HepG2 (cell line): ENCODE measurements at regions not wholly inside any gene's neighbourhood (a gene's known extent, or its start where the extent isn't known, plus 50 kb on each side); places are given as distances from the start of the nearest gene placed in this dataset.

Source experiments
- ATAC-seq: fragments of 200-7000 bp; cut with Tn5 transposase; 3 replicates; pipeline ENCODE4 v1.9.1; 2020; ENCODE audit warnings: mild to moderate bottlenecking, moderate library complexity
- BruUV-seq: library from RNA; stranded (reverse); fragments of 400-500 nt; replicated peaks from 2 replicates; lab custom pipeline; 2021; lab: Mats Ljungman, UMichigan
- CTCF ChIA-PET: fragments of 300-600 bp; formaldehyde crosslinking; extraction: SDS; loops from one replicate; lab custom pipeline; 2021; ENCODE audit warnings: low total read pairs, inconsistent platforms, low intra/inter-chr PET ratio; lab: Yijun Ruan, JAX
- POLR2A ChIA-PET: fragments of 350-600 bp; sonication (Branson Sonifier 250); formaldehyde crosslinking; loops from one replicate; lab custom pipeline; 2020; ENCODE audit warnings: antibody characterized with exemption, inconsistent platforms; lab: Yijun Ruan, JAX
- DNase-seq: peaks from one replicate; pipeline ENCODE4 v3.0.0-alpha.2; 2015; ENCODE audit warnings: low spot score
- FAIRE-seq: peaks from 3 replicates; lab custom pipeline; 2011; peaks lifted over from hg19 to GRCh38; lab: Jason Lieb, UNC
- H2AFZ ChIP-seq: one replicate; pipeline ENCODE4 v1.6.1; 2011; ENCODE audit warnings: low read length, inconsistent platforms
- H3K27ac ChIP-seq: fragments of 300-600 bp; 3 replicates; pipeline ENCODE4 v1.8.0; 2011; ENCODE audit warnings: mixed run types, mild to moderate bottlenecking, mixed read lengths, low read length, inconsistent platforms; ENCODE audit not compliant: insufficient read depth; ENCODE audit errors: extremely low read length
- H3K27me3 ChIP-seq, 2 experiments: fragments of 200-600 bp in 1 of 2; 2 replicates in 1 of 2; 3 replicates in 1 of 2; pipeline versions ENCODE4 v1.6.0 to v1.8.0; 2011; ENCODE audit warnings: low read length in 2 of 2, mild to moderate bottlenecking in 2 of 2, moderate library complexity in 2 of 2, inconsistent platforms in 1 of 2; ENCODE audit not compliant: insufficient read depth in 2 of 2, control insufficient read depth in 1 of 2
- H3K36me3 ChIP-seq, 2 experiments: fragments of 200-600 bp in 1 of 2; replicated peaks in 1 of 2; 2 replicates in 1 of 2; 3 replicates in 1 of 2; pipeline versions ENCODE4 v1.5.1 to v1.8.0; 2011; ENCODE audit warnings: low read length in 2 of 2, inconsistent platforms in 1 of 2; ENCODE audit not compliant: insufficient read depth in 2 of 2, control insufficient read depth in 1 of 2
- H3K4me1 ChIP-seq: 2 replicates; pipeline ENCODE4 v1.5.1; 2012; ENCODE audit warnings: low read length, inconsistent platforms; ENCODE audit not compliant: insufficient read depth
- H3K4me2 ChIP-seq: 2 replicates; pipeline ENCODE4 v1.6.0; 2011; ENCODE audit warnings: low read depth, low read length, inconsistent platforms
- H3K4me3 ChIP-seq, 3 experiments: fragments of 200-600 bp in 1 of 3; sonication (generic), shearing (Covaris generic) in 1 of 3; replicated peaks in 1 of 3; 2 replicates each; pipeline ENCODE4 v1.5.1; 2011 to 2016; ENCODE audit warnings: low read length in 3 of 3, inconsistent platforms in 2 of 3, low read depth in 2 of 3, mild to moderate bottlenecking in 2 of 3, control low read depth in 1 of 3, mixed read lengths in 1 of 3; ENCODE audit not compliant: insufficient read depth in 1 of 3
- H3K79me2 ChIP-seq: one replicate; pipeline ENCODE4 v1.6.1; 2011; ENCODE audit warnings: low read length, inconsistent platforms; ENCODE audit not compliant: insufficient read depth
- H3K9ac ChIP-seq: 2 replicates; pipeline ENCODE4 v1.6.0; 2011; ENCODE audit warnings: mild to moderate bottlenecking, low read depth, low read length, inconsistent platforms; ENCODE audit not compliant: insufficient read depth
- H3K9me3 ChIP-seq: 2 replicates; pipeline ENCODE4 v1.5.1; 2012; ENCODE audit warnings: mild to moderate bottlenecking, low read length
- H4K20me1 ChIP-seq: 2 replicates; pipeline ENCODE4 v1.6.0; 2011; ENCODE audit warnings: inconsistent platforms, mild to moderate bottlenecking, low read length, moderate library complexity; ENCODE audit not compliant: insufficient read depth
- GZF1 ChIP-seq: sonication (generic); formaldehyde crosslinking; IDR thresholded peaks from 2 replicates; pipeline ENCODE4 v1.5.1; 2020; ENCODE audit warnings: mild to moderate bottlenecking, missing genetic modification reagents
- KDM4B ChIP-seq: sonication (generic); formaldehyde crosslinking; IDR thresholded peaks from 2 replicates; pipeline ENCODE4 v1.4.0; 2020; ENCODE audit warnings: missing genetic modification reagents
- PAWR ChIP-seq: sonication (generic); formaldehyde crosslinking; IDR thresholded peaks from 2 replicates; pipeline ENCODE4 v1.4.0; 2020; ENCODE audit warnings: missing genetic modification reagents, mild to moderate bottlenecking, borderline replicate concordance
- ZNF224 ChIP-seq: sonication (generic); formaldehyde crosslinking; IDR thresholded peaks from 2 replicates; pipeline ENCODE4 v1.5.0; 2020; ENCODE audit warnings: mild to moderate bottlenecking, missing genetic modification reagents
- ZNF292 ChIP-seq: sonication (generic); formaldehyde crosslinking; IDR thresholded peaks from 2 replicates; pipeline ENCODE4 v1.8.1; 2022; ENCODE audit warnings: mild to moderate bottlenecking, low read depth, missing genetic modification reagents, borderline replicate concordance
- ZNF331 ChIP-seq: sonication (generic); formaldehyde crosslinking; IDR thresholded peaks from 2 replicates; pipeline ENCODE4 v1.4.0; 2020; ENCODE audit warnings: missing genetic modification reagents
- ZNF615 ChIP-seq: sonication (generic); formaldehyde crosslinking; IDR thresholded peaks from 2 replicates; pipeline ENCODE4 v1.5.0; 2020; ENCODE audit warnings: mild to moderate bottlenecking, missing genetic modification reagents, borderline replicate concordance
- ZNF674 ChIP-seq: sonication (generic); formaldehyde crosslinking; IDR thresholded peaks from 2 replicates; pipeline ENCODE4 v1.5.0; 2020; ENCODE audit warnings: low read depth, mild to moderate bottlenecking, missing genetic modification reagents
- ZSCAN20 ChIP-seq: sonication (generic); formaldehyde crosslinking; IDR thresholded peaks from 2 replicates; pipeline ENCODE4 v1.4.0; 2020; ENCODE audit warnings: missing genetic modification reagents, mild to moderate bottlenecking, borderline replicate concordance
- WGBS: methylation state at CpG from one replicate; pipeline ENCODE4 v1.1.6; 2017; ENCODE audit warnings: low lambda C conversion rate; 5-methylcytosine and 5-hydroxymethylcytosine counted together
- in situ Hi-C: cut with HindIII; loops from 2 replicates; pipeline ENCODE4 v1.10.0; 2017; ENCODE audit warnings: low pct_unique_long_range_greater_than_20kb; ENCODE audit not compliant: extremely low pct_ligation_motif_present
- intact Hi-C: fragments of 100-400 bp; cut with micrococcal nuclease; formaldehyde crosslinking; loops from one replicate; pipeline ENCODE4 v1.10.0; 2022; ENCODE audit not compliant: unreplicated experiment
- TF ChIP-seq, protein P1 (sequence below): sonication (generic); formaldehyde crosslinking; IDR thresholded peaks from 2 replicates; pipeline ENCODE4 v1.8.1; 2022; ENCODE audit warnings: low read depth, mild to moderate bottlenecking, missing genetic modification reagents

DNA sequence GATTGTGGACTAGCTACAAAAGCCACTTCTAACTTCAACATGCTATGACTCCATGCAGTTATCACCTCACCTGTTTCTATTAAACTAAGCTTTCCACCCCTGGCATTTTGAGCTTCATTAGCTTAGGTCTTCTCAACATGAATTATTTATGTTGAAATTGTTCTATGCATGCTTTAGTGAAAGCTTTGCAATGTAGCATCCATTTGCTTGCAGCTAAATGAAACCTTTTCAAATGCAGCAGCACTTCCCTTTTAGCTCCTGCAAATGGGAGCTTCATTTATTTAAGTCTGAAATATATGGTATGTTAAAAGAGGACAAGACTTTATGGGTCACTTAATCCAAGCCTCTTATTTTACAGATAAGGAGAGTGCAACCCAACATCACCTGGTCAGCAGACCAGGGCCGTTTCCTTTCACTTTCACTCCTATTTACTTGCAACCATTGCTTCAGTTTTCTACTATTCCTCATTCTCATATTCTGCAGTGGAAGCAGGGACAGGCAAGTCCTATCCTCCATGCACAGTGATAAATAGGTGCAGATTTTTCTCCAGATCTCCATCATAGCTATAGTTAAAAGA lies 56.4 kb upstream of the SAMSN1 start:
- POLR2A ChIA-PET, result no interaction called here
- H3K27ac ChIP-seq, result no peak overlapping the region
- H3K4me3 ChIP-seq, result no peak overlapping the region
- no peaks in the 10 kb centered on the region; a peak in 1 of 5 replicates for H3K27me3 ChIP-seq
- H3K4me1 ChIP-seq, result no peaks in the 10 kb centered on the region
- WGBS, result 0% methylated on average over 1 of the region's 1 CpG
- no peak overlapping the region for H2AFZ ChIP-seq
- no peaks in the 10 kb centered on the region for H3K36me3 ChIP-seq
- H3K9me3 ChIP-seq, result no peaks in the 10 kb centered on the region
- no peak for FAIRE-seq
- no peak for DNase-seq
- intact Hi-C loops (no loop called here), in situ Hi-C loops (no loop called here)
- H3K4me2 ChIP-seq, result no peak overlapping the region
- no peaks in the 10 kb centered on the region for H3K79me2 ChIP-seq
- no TSS peak for BruUV-seq
- ATAC-seq, result no peak
- H4K20me1 ChIP-seq, result no peaks in the 10 kb centered on the region
- H3K9ac ChIP-seq, result no peak overlapping the region
- TF ChIP-seq ZNF224 (CRISPR knock-in tag), result no peak
- TF ChIP-seq ZNF615 (CRISPR knock-in tag), result no peak
- TF ChIP-seq KDM4B, result no peak
- TF ChIP-seq, protein P1, sequence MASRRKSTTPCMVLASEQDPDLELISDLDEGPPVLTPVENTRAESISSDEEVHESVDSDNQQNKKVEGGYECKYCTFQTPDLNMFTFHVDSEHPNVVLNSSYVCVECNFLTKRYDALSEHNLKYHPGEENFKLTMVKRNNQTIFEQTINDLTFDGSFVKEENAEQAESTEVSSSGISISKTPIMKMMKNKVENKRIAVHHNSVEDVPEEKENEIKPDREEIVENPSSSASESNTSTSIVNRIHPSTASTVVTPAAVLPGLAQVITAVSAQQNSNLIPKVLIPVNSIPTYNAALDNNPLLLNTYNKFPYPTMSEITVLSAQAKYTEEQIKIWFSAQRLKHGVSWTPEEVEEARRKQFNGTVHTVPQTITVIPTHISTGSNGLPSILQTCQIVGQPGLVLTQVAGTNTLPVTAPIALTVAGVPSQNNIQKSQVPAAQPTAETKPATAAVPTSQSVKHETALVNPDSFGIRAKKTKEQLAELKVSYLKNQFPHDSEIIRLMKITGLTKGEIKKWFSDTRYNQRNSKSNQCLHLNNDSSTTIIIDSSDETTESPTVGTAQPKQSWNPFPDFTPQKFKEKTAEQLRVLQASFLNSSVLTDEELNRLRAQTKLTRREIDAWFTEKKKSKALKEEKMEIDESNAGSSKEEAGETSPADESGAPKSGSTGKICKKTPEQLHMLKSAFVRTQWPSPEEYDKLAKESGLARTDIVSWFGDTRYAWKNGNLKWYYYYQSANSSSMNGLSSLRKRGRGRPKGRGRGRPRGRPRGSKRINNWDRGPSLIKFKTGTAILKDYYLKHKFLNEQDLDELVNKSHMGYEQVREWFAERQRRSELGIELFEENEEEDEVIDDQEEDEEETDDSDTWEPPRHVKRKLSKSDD (CRISPR knock-in tag), result no peak
- no peak for TF ChIP-seq ZNF674 (CRISPR knock-in tag)
- no peak for TF ChIP-seq ZNF292 (CRISPR knock-in tag)
- TF ChIP-seq PAWR (CRISPR knock-in tag), result no peak
- TF ChIP-seq ZSCAN20, result no peak
- TF ChIP-seq ZNF331 (CRISPR knock-in tag), result no peak
- TF ChIP-seq GZF1 (CRISPR knock-in tag), result no peak
- CTCF ChIA-PET, result no interaction called here
